Astrocyte (in vitro differentiated cells and primary cell): ENCODE measurements at regions not wholly inside any gene's neighbourhood (a gene's known extent, or its start where the extent isn't known, plus 50 kb on each side); places are given as distances from the start of the nearest gene placed in this dataset.
A peak's percentile ranks its signal among the peaks of the same experiment; 100 is the strongest.

Experiments
- DNase-seq: peaks from one replicate; pipeline ENCODE4 v3.0.0-alpha.2; 2010; ENCODE audit warnings: low read depth
- FAIRE-seq: peaks from 2 replicates; lab custom pipeline; 2011; peaks lifted over from hg19 to GRCh38; lab: Jason Lieb, UNC
- H2AFZ ChIP-seq: 2 replicates; pipeline ENCODE4 v1.6.0; 2012; ENCODE audit warnings: low read depth, low read length, inconsistent platforms
- H3K27ac ChIP-seq: 2 replicates; pipeline ENCODE4 v1.5.1; 2011; ENCODE audit warnings: low read depth, low read length, inconsistent platforms
- H3K27me3 ChIP-seq: 2 replicates; pipeline ENCODE4 v1.6.0; 2011; ENCODE audit warnings: low read length, inconsistent platforms; ENCODE audit not compliant: insufficient read depth
- H3K36me3 ChIP-seq: 2 replicates; pipeline ENCODE4 v1.5.1; 2011; ENCODE audit warnings: low read length, inconsistent platforms; ENCODE audit not compliant: insufficient read depth
- H3K4me1 ChIP-seq: 2 replicates; pipeline ENCODE4 v1.5.1; 2011; ENCODE audit warnings: low read length, inconsistent platforms; ENCODE audit not compliant: insufficient read depth
- H3K4me2 ChIP-seq: 2 replicates; pipeline ENCODE4 v1.6.0; 2012; ENCODE audit warnings: low read length, inconsistent platforms
- H3K4me3 ChIP-seq: 2 replicates; pipeline ENCODE4 v1.5.1; 2011; ENCODE audit warnings: low read depth, mild to moderate bottlenecking, low read length, inconsistent platforms; ENCODE audit not compliant: insufficient read depth
- H3K79me2 ChIP-seq: 2 replicates; pipeline ENCODE4 v1.6.0; 2012; ENCODE audit warnings: mild to moderate bottlenecking, low read length, inconsistent platforms; ENCODE audit not compliant: insufficient read depth
- H3K9ac ChIP-seq: 2 replicates; pipeline ENCODE4 v1.6.0; 2012; ENCODE audit warnings: mild to moderate bottlenecking, low read length, inconsistent platforms
- H3K9me3 ChIP-seq: 2 replicates; pipeline ENCODE4 v1.5.1; 2012; ENCODE audit warnings: low read depth, mild to moderate bottlenecking, low read length, inconsistent platforms; ENCODE audit not compliant: insufficient read depth
- H4K20me1 ChIP-seq: 2 replicates; pipeline ENCODE4 v1.6.0; 2012; ENCODE audit warnings: low read length, inconsistent platforms; ENCODE audit not compliant: insufficient read depth
- H3K27ac Mint-ChIP-seq: one replicate; pipeline ENCODE4 v1.8.0; 2021; ENCODE audit warnings: mild to moderate bottlenecking, mixed read lengths; ENCODE audit not compliant: unreplicated experiment
- H3K27me3 Mint-ChIP-seq: one replicate; pipeline ENCODE4 v1.8.0; 2021; ENCODE audit warnings: low read depth, mixed read lengths; ENCODE audit not compliant: unreplicated experiment
- H3K36me3 Mint-ChIP-seq: one replicate; pipeline ENCODE4 v1.8.0; 2021; ENCODE audit warnings: low read depth, mixed read lengths; ENCODE audit not compliant: unreplicated experiment
- H3K4me1 Mint-ChIP-seq: one replicate; pipeline ENCODE4 v1.8.0; 2021; ENCODE audit warnings: low read depth, mixed read lengths; ENCODE audit not compliant: unreplicated experiment
- H3K4me3 Mint-ChIP-seq: one replicate; pipeline ENCODE4 v1.8.0; 2021; ENCODE audit warnings: mild to moderate bottlenecking, moderate library complexity, mixed read lengths; ENCODE audit not compliant: unreplicated experiment
- H3K9me3 Mint-ChIP-seq: one replicate; pipeline ENCODE4 v1.8.0; 2021; ENCODE audit warnings: mild to moderate bottlenecking, mixed read lengths; ENCODE audit not compliant: unreplicated experiment
- EZH2 ChIP-seq: IDR thresholded peaks from 2 replicates; pipeline ENCODE4 v1.6.1; 2012; ENCODE audit warnings: mild to moderate bottlenecking, low read length, inconsistent platforms; ENCODE audit not compliant: insufficient read depth
- TF ChIP-seq, protein P1 (sequence below): IDR thresholded peaks from 2 replicates; pipeline ENCODE4 v1.5.1; 2011; ENCODE audit warnings: low read depth, mild to moderate bottlenecking, inconsistent platforms, low read length, moderate library complexity; ENCODE audit not compliant: insufficient read depth

DNA sequence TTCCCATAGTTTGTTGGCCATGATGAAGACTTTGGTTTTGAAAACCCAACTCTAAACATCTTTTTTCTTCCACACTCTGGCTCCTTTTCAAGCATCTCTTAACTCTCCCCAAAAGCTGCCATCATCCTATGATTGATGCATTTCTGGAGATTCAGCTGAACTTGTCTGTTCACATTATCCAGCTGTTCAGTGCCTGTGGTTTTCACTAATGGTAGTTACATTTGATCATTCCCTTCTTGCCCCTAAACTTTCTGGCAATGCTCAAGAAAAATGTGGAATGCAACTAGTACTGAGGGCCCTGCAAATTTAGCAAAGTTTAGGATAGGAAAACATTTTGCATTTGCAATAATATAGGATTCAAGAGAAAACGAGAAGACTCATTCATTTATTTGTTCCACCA is 267.5 kb downstream of the ENC1 start:
- Mint-ChIP-seq H3K27me3 (peaks cover 3% of the 10 kb centered on the region), H3K9me3 (no peaks in the 10 kb centered on the region), H3K4me3 (no peak overlapping the region), H3K36me3 (no peaks in the 10 kb centered on the region), H3K27ac (no peak overlapping the region), H3K4me1 (peaks cover 3% of the 10 kb centered on the region)
- FAIRE-seq (no peak), DNase-seq (peak; percentile 65)
- Histone ChIP-seq H3K27me3 (no peaks in the 10 kb centered on the region), H4K20me1 (no peaks in the 10 kb centered on the region), H3K4me2 (no peak overlapping the region), H3K27ac (no peak overlapping the region), H3K4me1 (no peaks in the 10 kb centered on the region), H3K79me2 (no peaks in the 10 kb centered on the region), H3K36me3 (no peaks in the 10 kb centered on the region), H3K9ac (no peak overlapping the region), H3K9me3 (no peaks in the 10 kb centered on the region), H3K4me3 (no peak overlapping the region), H2AFZ (no peak overlapping the region)
- no peak for TF ChIP-seq EZH2
- TF ChIP-seq, protein P1, sequence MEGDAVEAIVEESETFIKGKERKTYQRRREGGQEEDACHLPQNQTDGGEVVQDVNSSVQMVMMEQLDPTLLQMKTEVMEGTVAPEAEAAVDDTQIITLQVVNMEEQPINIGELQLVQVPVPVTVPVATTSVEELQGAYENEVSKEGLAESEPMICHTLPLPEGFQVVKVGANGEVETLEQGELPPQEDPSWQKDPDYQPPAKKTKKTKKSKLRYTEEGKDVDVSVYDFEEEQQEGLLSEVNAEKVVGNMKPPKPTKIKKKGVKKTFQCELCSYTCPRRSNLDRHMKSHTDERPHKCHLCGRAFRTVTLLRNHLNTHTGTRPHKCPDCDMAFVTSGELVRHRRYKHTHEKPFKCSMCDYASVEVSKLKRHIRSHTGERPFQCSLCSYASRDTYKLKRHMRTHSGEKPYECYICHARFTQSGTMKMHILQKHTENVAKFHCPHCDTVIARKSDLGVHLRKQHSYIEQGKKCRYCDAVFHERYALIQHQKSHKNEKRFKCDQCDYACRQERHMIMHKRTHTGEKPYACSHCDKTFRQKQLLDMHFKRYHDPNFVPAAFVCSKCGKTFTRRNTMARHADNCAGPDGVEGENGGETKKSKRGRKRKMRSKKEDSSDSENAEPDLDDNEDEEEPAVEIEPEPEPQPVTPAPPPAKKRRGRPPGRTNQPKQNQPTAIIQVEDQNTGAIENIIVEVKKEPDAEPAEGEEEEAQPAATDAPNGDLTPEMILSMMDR: no peak

DNA sequence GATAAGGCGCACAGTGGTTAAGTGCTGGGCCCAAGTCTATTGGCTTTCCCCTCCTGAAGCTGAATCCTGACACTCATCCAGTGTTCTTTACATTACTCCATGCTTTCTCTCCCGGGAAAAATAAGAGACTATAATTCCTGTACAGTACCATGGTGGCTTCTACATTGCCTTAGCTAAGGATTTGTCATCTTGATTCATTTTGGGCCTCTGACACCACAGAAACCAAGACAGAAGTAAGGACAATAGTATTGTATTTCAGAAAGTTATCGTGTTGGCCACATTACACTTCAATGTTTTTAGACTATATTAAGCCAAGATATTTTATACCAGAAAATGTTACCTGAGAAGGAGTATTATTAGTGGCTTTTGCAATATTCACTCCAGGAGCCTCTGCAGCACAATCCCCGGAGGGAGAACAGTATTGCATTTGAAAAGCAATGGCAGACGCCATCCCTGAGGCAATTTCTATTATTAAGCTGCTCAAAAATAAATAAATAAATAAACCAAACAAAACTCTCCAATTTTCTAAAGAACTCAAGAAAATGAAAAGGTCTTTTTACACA is 267.9 kb downstream of the ENC1 start:
- FAIRE-seq: no peak

DNA sequence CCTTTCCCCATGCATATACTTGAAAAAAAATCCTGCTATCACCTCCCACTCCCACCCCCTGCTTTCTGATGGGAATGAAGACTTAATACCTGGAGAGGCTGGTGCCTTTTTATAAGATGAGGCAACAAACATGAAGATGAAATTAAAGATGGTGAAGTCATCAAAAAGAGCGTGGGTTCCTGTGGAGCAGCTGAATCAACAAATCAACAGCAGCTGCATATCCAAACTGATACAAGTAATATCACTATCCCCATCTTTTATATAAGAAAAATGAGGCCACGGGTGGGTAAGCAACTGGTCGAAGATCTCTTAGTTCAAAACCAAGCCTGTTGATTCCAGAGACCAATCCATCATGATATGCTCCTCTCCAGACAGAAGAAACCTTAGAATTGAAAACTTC is 268.5 kb downstream of the ENC1 start:
- Mint-ChIP-seq H3K4me3 (no peak overlapping the region), H3K4me1 (peaks cover 8% of the 10 kb centered on the region), H3K36me3 (no peaks in the 10 kb centered on the region), H3K27ac (no peak overlapping the region), H3K27me3 (peaks cover 5% of the 10 kb centered on the region), H3K9me3 (peaks cover 3% of the 10 kb centered on the region)
- Histone ChIP-seq H3K9me3 (no peaks in the 10 kb centered on the region), H3K9ac (no peak overlapping the region), H3K4me2 (no peak overlapping the region), H3K27me3 (no peaks in the 10 kb centered on the region), H2AFZ (no peak overlapping the region), H3K36me3 (no peaks in the 10 kb centered on the region), H4K20me1 (no peaks in the 10 kb centered on the region), H3K27ac (no peak overlapping the region), H3K79me2 (no peaks in the 10 kb centered on the region), H3K4me3 (no peak overlapping the region), H3K4me1 (no peaks in the 10 kb centered on the region)
- no peak for TF ChIP-seq EZH2
- TF ChIP-seq, protein P1: no peak
- DNase-seq: no peak
- no peak for FAIRE-seq

More for the DNA sequence above, 267.9 kb downstream of the ENC1 start:
- H3K27ac ChIP-seq: no peak overlapping the region
- Mint-ChIP-seq H3K9me3 (no peaks in the 10 kb centered on the region), H3K27me3 (peaks cover 3% of the 10 kb centered on the region), H3K27ac (no peak overlapping the region), H3K36me3 (no peaks in the 10 kb centered on the region), H3K4me3 (no peak overlapping the region), H3K4me1 (peaks cover 3% of the 10 kb centered on the region)
- H3K79me2 ChIP-seq: no peaks in the 10 kb centered on the region
- no peaks in the 10 kb centered on the region for H3K36me3 ChIP-seq
- no peaks in the 10 kb centered on the region for H3K4me1 ChIP-seq
- no peaks in the 10 kb centered on the region for H3K9me3 ChIP-seq
- no peak overlapping the region for H3K4me2 ChIP-seq
- no peak for DNase-seq
- no peak overlapping the region for H3K4me3 ChIP-seq
- TF ChIP-seq EZH2: no peak
- TF ChIP-seq, protein P1: no peak
- H3K27me3 ChIP-seq: no peaks in the 10 kb centered on the region
- no peak overlapping the region for H2AFZ ChIP-seq
- no peaks in the 10 kb centered on the region for H4K20me1 ChIP-seq
- no peak overlapping the region for H3K9ac ChIP-seq
